Neural progenitor cell (in vitro differentiated cells): ENCODE measurements at regions not wholly inside any gene's neighbourhood (a gene's known extent, or its start where the extent isn't known, plus 50 kb on each side); places are given as distances from the start of the nearest gene placed in this dataset.

Experiments
- DNase-seq: peaks from one replicate; pipeline ENCODE4 v3.0.0-alpha.2; 2016; ENCODE audit warnings: low spot score
- H2AFZ ChIP-seq: fragments of 200-600 bp; sonication (generic); replicated peaks from 2 replicates; pipeline ENCODE4 v1.6.1; 2016; ENCODE audit warnings: antibody characterized with exemption
- H3F3A ChIP-seq: fragments of 200-600 bp; sonication (generic); 2 replicates; pipeline ENCODE4 v1.6.1; 2016; ENCODE audit warnings: antibody characterized with exemption, low read depth
- H3K27ac ChIP-seq: fragments of 200-600 bp; sonication (generic); 2 replicates; pipeline ENCODE4 v1.5.1; 2016; ENCODE audit warnings: mild to moderate bottlenecking
- H3K27me3 ChIP-seq: fragments of 200-600 bp; sonication (generic); 2 replicates; pipeline ENCODE4 v1.6.1; 2016; ENCODE audit warnings: mild to moderate bottlenecking, moderate library complexity
- H3K36me3 ChIP-seq: fragments of 200-600 bp; sonication (generic); 2 replicates; pipeline ENCODE4 v1.5.1; 2016
- H3K4me1 ChIP-seq: fragments of 200-600 bp; sonication (generic); 2 replicates; pipeline ENCODE4 v1.6.1; 2016; ENCODE audit warnings: mixed run types
- H3K4me2 ChIP-seq: fragments of 200-600 bp; sonication (generic); 2 replicates; pipeline ENCODE4 v1.6.1; 2016
- H3K4me3 ChIP-seq: fragments of 200-600 bp; sonication (generic); 2 replicates; pipeline ENCODE4 v1.5.1; 2016
- H3K79me2 ChIP-seq: fragments of 200-600 bp; sonication (generic); 2 replicates; pipeline ENCODE4 v1.6.1; 2016; ENCODE audit warnings: low read depth
- H3K9ac ChIP-seq: fragments of 200-600 bp; sonication (generic); 2 replicates; pipeline ENCODE4 v1.6.1; 2016
- H3K9me3 ChIP-seq: fragments of 200-600 bp; sonication (generic); 2 replicates; pipeline ENCODE4 v1.5.1; 2016; ENCODE audit warnings: low read depth
- H4K20me1 ChIP-seq: fragments of 200-600 bp; sonication (generic); 2 replicates; pipeline ENCODE4 v1.6.1; 2016; ENCODE audit warnings: low read depth
- H3K27ac Mint-ChIP-seq: 3 replicates; pipeline ENCODE4 v1.8.0; 2021; ENCODE audit warnings: mixed read lengths
- H3K27me3 Mint-ChIP-seq: 2 replicates; pipeline ENCODE4 v1.8.0; 2022; ENCODE audit warnings: low read depth, mild to moderate bottlenecking, inconsistent platforms, moderate library complexity, mixed read lengths; ENCODE audit not compliant: insufficient read depth
- H3K36me3 Mint-ChIP-seq: 3 replicates; pipeline ENCODE4 v1.8.0; 2021; ENCODE audit warnings: mixed read lengths
- H3K4me1 Mint-ChIP-seq: 3 replicates; pipeline ENCODE4 v1.8.0; 2021; ENCODE audit warnings: mixed read lengths
- H3K4me3 Mint-ChIP-seq: 3 replicates; pipeline ENCODE4 v1.8.0; 2021; ENCODE audit warnings: mild to moderate bottlenecking, moderate library complexity, mixed read lengths
- H3K9me3 Mint-ChIP-seq: 3 replicates; pipeline ENCODE4 v1.8.0; 2020; ENCODE audit warnings: mixed read lengths
- EZH2 ChIP-seq: fragments of 200-600 bp; sonication (generic); IDR thresholded peaks from 2 replicates; pipeline ENCODE4 v1.6.1; 2017; ENCODE audit warnings: antibody characterized with exemption, mild to moderate bottlenecking, moderate library complexity
- EZH2phosphoT487 ChIP-seq: fragments of 200-600 bp; sonication (generic); IDR thresholded peaks from 2 replicates; pipeline ENCODE4 v1.6.1; 2017; ENCODE audit warnings: antibody characterized with exemption
- TF ChIP-seq, protein P1 (sequence below): fragments of 200-600 bp; sonication (generic); IDR thresholded peaks from 2 replicates; pipeline ENCODE4 v1.5.1; 2017; ENCODE audit warnings: antibody characterized with exemption, mild to moderate bottlenecking

DNA sequence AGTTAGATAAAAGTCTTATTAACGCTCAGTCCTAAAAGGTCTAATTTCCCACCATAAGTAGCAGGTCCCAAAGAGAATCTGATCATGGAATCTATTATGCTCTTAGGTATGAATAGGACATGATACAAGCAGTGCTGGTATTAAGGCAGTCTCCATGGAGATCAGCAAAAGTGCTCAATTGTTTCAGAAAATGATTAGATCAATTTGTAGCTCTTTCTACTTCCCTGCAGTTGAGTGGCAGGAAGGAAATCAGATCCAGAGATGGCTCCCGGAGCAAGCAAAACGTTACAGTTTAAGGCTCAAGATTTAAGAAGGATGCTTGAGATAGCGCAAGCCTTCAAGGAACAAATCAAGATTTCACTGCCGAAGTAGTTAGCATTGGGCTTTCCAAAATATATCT is 205.7 kb downstream of the DRD1 start:
- Histone ChIP-seq H3K4me3 (no peak overlapping the region), H3K4me1 (no peaks in the 10 kb centered on the region), H3K27ac (no peak overlapping the region), H3K4me2 (no peak overlapping the region), H3K79me2 (no peaks in the 10 kb centered on the region), H4K20me1 (no peaks in the 10 kb centered on the region), H3F3A (no peaks in the 10 kb centered on the region), H3K27me3 (no peaks in the 10 kb centered on the region), H2AFZ (no peak overlapping the region), H3K36me3 (no peaks in the 10 kb centered on the region), H3K9me3 (no peaks in the 10 kb centered on the region), H3K9ac (no peak overlapping the region)
- Mint-ChIP-seq H3K36me3 (no peaks in the 10 kb centered on the region), H3K4me1 (peaks cover 4% of the 10 kb centered on the region), H3K27ac (no peak overlapping the region), H3K9me3 (no peaks in the 10 kb centered on the region), H3K27me3 (peaks cover 2% of the 10 kb centered on the region), H3K4me3 (no peak overlapping the region)
- no peak for TF ChIP-seq EZH2phosphoT487
- TF ChIP-seq, protein P1, sequence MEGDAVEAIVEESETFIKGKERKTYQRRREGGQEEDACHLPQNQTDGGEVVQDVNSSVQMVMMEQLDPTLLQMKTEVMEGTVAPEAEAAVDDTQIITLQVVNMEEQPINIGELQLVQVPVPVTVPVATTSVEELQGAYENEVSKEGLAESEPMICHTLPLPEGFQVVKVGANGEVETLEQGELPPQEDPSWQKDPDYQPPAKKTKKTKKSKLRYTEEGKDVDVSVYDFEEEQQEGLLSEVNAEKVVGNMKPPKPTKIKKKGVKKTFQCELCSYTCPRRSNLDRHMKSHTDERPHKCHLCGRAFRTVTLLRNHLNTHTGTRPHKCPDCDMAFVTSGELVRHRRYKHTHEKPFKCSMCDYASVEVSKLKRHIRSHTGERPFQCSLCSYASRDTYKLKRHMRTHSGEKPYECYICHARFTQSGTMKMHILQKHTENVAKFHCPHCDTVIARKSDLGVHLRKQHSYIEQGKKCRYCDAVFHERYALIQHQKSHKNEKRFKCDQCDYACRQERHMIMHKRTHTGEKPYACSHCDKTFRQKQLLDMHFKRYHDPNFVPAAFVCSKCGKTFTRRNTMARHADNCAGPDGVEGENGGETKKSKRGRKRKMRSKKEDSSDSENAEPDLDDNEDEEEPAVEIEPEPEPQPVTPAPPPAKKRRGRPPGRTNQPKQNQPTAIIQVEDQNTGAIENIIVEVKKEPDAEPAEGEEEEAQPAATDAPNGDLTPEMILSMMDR, result no peak
- DNase-seq, result no peak

DNA sequence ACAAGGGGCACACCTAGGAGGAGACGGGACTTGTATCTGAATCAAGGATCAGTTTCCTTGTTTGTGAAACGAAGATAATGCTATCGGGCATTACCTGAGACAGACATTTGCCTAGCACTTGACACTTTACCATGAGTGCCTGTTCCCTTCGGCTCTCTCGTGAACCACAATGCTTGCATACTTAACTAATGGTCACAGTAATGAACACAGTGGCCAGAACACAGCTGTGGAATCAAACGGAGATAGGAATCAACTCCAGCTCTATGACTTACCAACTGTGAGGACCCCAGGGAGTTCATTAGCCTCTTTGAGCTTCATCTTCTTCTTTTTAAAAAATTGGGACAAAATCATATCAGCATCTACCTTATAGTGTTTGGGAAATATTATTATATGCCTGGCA is 207.8 kb downstream of the DRD1 start:
- no peaks in the 10 kb centered on the region for H3F3A ChIP-seq

DNA sequence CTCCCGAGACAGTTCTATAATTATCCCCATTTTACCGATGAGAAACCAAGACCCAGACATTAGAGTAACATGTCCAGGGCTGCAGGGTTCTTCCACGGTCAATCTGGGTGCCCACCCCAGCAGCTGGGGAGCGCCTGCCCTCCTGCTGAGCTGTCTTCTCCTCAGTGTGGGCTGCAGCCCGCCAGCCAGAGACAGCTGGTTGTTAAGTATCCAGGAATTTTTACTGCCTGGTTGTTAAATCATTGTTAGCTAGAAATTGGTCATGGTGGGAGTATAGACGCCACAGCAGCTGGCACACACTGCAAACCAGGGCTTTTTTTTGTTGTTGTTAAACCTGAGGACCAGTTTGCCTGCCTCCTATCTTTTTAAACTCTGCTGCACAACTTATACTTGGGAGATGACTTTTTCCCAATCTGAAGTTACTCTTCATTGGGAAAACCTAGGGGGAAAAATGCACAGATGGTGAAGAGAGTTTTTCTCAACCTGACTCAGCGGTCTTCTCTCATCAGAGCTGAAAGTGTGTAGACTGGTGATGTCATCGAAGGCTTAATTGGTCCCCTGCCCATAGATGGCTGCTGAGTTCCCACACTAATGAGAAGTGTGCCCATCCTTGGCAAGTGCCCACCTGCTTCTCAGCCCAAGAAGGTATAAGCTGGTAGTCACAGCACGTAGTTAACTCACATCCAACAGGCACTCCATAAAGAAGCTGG is 208.6 kb downstream of the DRD1 start:
- Histone ChIP-seq H3K27ac (no peak overlapping the region), H3K9me3 (no peaks in the 10 kb centered on the region), H4K20me1 (no peaks in the 10 kb centered on the region), H3K4me3 (no peak overlapping the region), H3F3A (no peaks in the 10 kb centered on the region), H3K4me1 (no peaks in the 10 kb centered on the region), H3K79me2 (no peaks in the 10 kb centered on the region), H3K9ac (no peak overlapping the region), H3K4me2 (no peak overlapping the region), H2AFZ (no peak overlapping the region), H3K27me3 (no peaks in the 10 kb centered on the region), H3K36me3 (no peaks in the 10 kb centered on the region)
- TF ChIP-seq EZH2phosphoT487 (no peak), EZH2 (no peak)
- TF ChIP-seq, protein P1, result no peak
- Mint-ChIP-seq H3K27me3 (peaks cover 9% of the 10 kb centered on the region), H3K4me1 (no peaks in the 10 kb centered on the region), H3K36me3 (no peaks in the 10 kb centered on the region), H3K4me3 (no peak overlapping the region), H3K27ac (no peak overlapping the region), H3K9me3 (no peaks in the 10 kb centered on the region)
- DNase-seq, result no peak

More for the DNA sequence above, 207.8 kb downstream of the DRD1 start:
- Histone ChIP-seq H3K27me3 (no peaks in the 10 kb centered on the region), H2AFZ (no peak overlapping the region), H3K4me3 (no peak overlapping the region), H3K9ac (no peak overlapping the region), H3K27ac (no peak overlapping the region), H3K36me3 (no peaks in the 10 kb centered on the region), H3K79me2 (no peaks in the 10 kb centered on the region), H3K9me3 (no peaks in the 10 kb centered on the region), H3K4me2 (no peak overlapping the region), H4K20me1 (no peaks in the 10 kb centered on the region), H3K4me1 (no peaks in the 10 kb centered on the region)
- TF ChIP-seq, protein P1, result no peak
- TF ChIP-seq EZH2 (no peak), EZH2phosphoT487 (no peak)
- no peaks in the 10 kb centered on the region for H3K36me3 Mint-ChIP-seq
- no peak overlapping the region for H3K4me3 Mint-ChIP-seq
- no peak for DNase-seq
- H3K27me3 Mint-ChIP-seq, result peaks cover 5% of the 10 kb centered on the region
- no peaks in the 10 kb centered on the region for H3K4me1 Mint-ChIP-seq
- no peaks in the 10 kb centered on the region for H3K9me3 Mint-ChIP-seq
- H3K27ac Mint-ChIP-seq, result no peak overlapping the region
